ENCODE measurements at regions not wholly inside any gene's neighbourhood (a gene's known extent, or its start where the extent isn't known, plus 50 kb on each side); places are given as distances from the start of the nearest gene placed in this dataset.

GRCh38 chr2:172373076-172373475 is 54.3 kb upstream of the ITGA6 start:
- Histone ChIP-seq H2AFZ (ENCODE audit: low read depth, low read length, poor library complexity, severe bottlenecking) (no peak overlapping the region), H3K4me3 (replicated peaks in 1 of 2; ENCODE audit: low read depth in 1 of 2, low read length in 2 of 2) (no peak overlapping the region), H3K79me2 (ENCODE audit: insufficient read depth, low read length) (no peaks in the 10 kb centered on the region), H3K36me3 (ENCODE audit: control insufficient read depth in 1 of 2, insufficient read depth in 2 of 2, low read length in 2 of 2) (no peaks in the 10 kb centered on the region), H3K9ac (ENCODE audit: low read length) (no peak overlapping the region), H3K27ac (ENCODE audit: low read depth, low read length) (no peak overlapping the region), H3K27me3 (ENCODE audit: insufficient read depth, low read length) (no peaks in the 10 kb centered on the region), H3K9me3 (ENCODE audit: control insufficient read depth in 1 of 2, insufficient read depth in 1 of 2, low read depth in 1 of 2, low read length in 2 of 2) (0 out of 4 replicates have a peak, but pooled peaks cover 0 to 4% of the 10 kb centered on the region in 2 experiments), H3K9me2 (ENCODE audit: insufficient read depth) (no peaks in the 10 kb centered on the region), H3K4me2 (ENCODE audit: low read length) (no peak overlapping the region), H4K20me1 (ENCODE audit: insufficient read depth) (no peaks in the 10 kb centered on the region), H3K4me1 (ENCODE audit: control insufficient read depth in 1 of 2, insufficient read depth in 2 of 2, low read length in 2 of 2) (no peaks in the 10 kb centered on the region)
- BruUV-seq (replicated peaks), result no TSS peak
- TF ChIP-seq EGR1 (IDR thresholded peaks at IDR 0.05; ENCODE audit: low read depth) (no peak), ELF1 (IDR thresholded peaks at IDR 0.05; ENCODE audit: borderline replicate concordance, low read depth) (no peak), SIN3A (IDR thresholded peaks at IDR 0.05; ENCODE audit: low read depth) (no peak), CEBPB (IDR thresholded peaks at IDR 0.05; ENCODE audit: low read depth) (no peak), RAD21 (IDR thresholded peaks at IDR 0.05; ENCODE audit: low read depth) (no peak), FOSL1 (IDR thresholded peaks at IDR 0.05; ENCODE audit: low read depth) (no peak), ZBTB33 (IDR thresholded peaks at IDR 0.05; ENCODE audit: extremely low read depth, insufficient replicate concordance, low read length) (no peak), ZNF274 (IDR thresholded peaks at IDR 0.05; ENCODE audit: low read depth, low read length) (no peak), SRF (IDR thresholded peaks at IDR 0.05; ENCODE audit: low read depth) (no peak), MAX (IDR thresholded peaks at IDR 0.05) (no peak), REST (IDR thresholded peaks at IDR 0.05; ENCODE audit: low read depth) (no peak), POLR2AphosphoS5 (IDR thresholded peaks at IDR 0.05; ENCODE audit: low read depth, low read length) (no peak), JUND (IDR thresholded peaks at IDR 0.05) (no peak), SP1 (IDR thresholded peaks at IDR 0.05; ENCODE audit: low read depth) (no peak), POLR2A (IDR thresholded peaks at IDR 0.05; ENCODE audit: borderline replicate concordance, extremely low read depth, insufficient read depth, insufficient read length) (no peak), CBX3 (IDR thresholded peaks at IDR 0.05; ENCODE audit: low read depth) (no peak)
- RAD21 ChIA-PET (ENCODE audit: low non-redundant PET in 1 of 2, low total read pairs in 2 of 2, uncharacterized antibody in 2 of 2, unreplicated experiment in 2 of 2), result interaction anchor here in 1 of 2 experiments (0.6 kb wide), 1 partner anchor 54 kb away, joined by 3 read pairs; the partner anchor contains the start of gene ITGA6
- ATAC-seq (no peak), DNase-seq (ENCODE audit: low read depth, low spot score) (no peak)
- POLR2A ChIA-PET, result no interaction called here
- CTCF ChIA-PET, result no interaction called here
- intact Hi-C loops (cut with micrococcal nuclease), result no loop called here

Data from HCT116 (cell line).